Neural cell (in vitro differentiated cells): ENCODE measurements at regions not wholly inside any gene's neighbourhood (a gene's known extent, or its start where the extent isn't known, plus 50 kb on each side); places are given as distances from the start of the nearest gene placed in this dataset.

ENCODE experiments used
- MXI1 ChIP-seq: fragments of 450-650 bp; conservative IDR thresholded peaks from 2 replicates; pipeline ENCODE4 v1.6.1; 2014; ENCODE audit warnings: antibody characterized with exemption, mild to moderate bottlenecking; ENCODE audit not compliant: poor library complexity, severe bottlenecking
- TAF1 ChIP-seq: IDR thresholded peaks from 2 replicates; pipeline ENCODE4 v1.6.1; 2012; ENCODE audit warnings: low read depth

- TF ChIP-seq TAF1 (no peak), MXI1 (no peak)
Observed at GRCh38 chr5:18088020-18088579, 453.8 kb downstream of the TAF11L14 start.
